RWPE1 (cell line): ENCODE measurements at regions not wholly inside any gene's neighbourhood (a gene's known extent, or its start where the extent isn't known, plus 50 kb on each side); places are given as distances from the start of the nearest gene placed in this dataset.

Experiments
- CTCF ChIA-PET: fragments of 350-600 bp; sonication (Branson Sonifier 250); formaldehyde crosslinking; extraction: SDS; loops from one replicate; lab custom pipeline; 2021; lab: Yijun Ruan, JAX
- POLR2A ChIA-PET: fragments of 400-600 bp; formaldehyde crosslinking; extraction: SDS; loops from one replicate; lab custom pipeline; 2020; ENCODE audit warnings: antibody characterized with exemption; ENCODE audit not compliant: low non-redundant PET; lab: Yijun Ruan, JAX
- DNase-seq: peaks from one replicate; pipeline ENCODE4 v3.0.0; 2012; ENCODE audit warnings: low spot score
- H3K27ac ChIP-seq: fragments of 450-650 bp; 2 replicates; pipeline ENCODE4 v1.5.1; 2017
- CTCF ChIP-seq: fragments of 450-650 bp; conservative IDR thresholded peaks from 2 replicates; pipeline ENCODE4 v1.5.1; 2017; ENCODE audit warnings: low read depth, mild to moderate bottlenecking

- CTCF ChIA-PET: no interaction called here
- DNase-seq: no peak
- no peak overlapping the region for H3K27ac ChIP-seq
- TF ChIP-seq CTCF: no peak
- POLR2A ChIA-PET: no interaction called here
Measured at GRCh38 chr4:24195991-24196736, 306.3 kb upstream of the PPARGC1A start.

GRCh38 chr4:24192018-24192641, 302.3 kb upstream of the PPARGC1A start:
- ChIA-PET POLR2A (interaction anchor here (0.6 kb wide), 1 partner anchor 262 kb away, joined by 3 read pairs; no protein-coding TSS in a partner anchor), CTCF (no interaction called here)
- no peak overlapping the region for H3K27ac ChIP-seq
- DNase-seq: no peak
- no peak for TF ChIP-seq CTCF

GRCh38 chr4:24190761-24191695, 301.2 kb upstream of the PPARGC1A start:
- no peak for TF ChIP-seq CTCF
- ChIA-PET CTCF (interaction anchor here (0.5 to 0.7 kb wide), 2 partner anchors 58 to 229 kb away, joined by 3 read pairs; no protein-coding TSS in a partner anchor), POLR2A (no interaction called here)
- no peak for DNase-seq
- no peak overlapping the region for H3K27ac ChIP-seq

- no peak for DNase-seq
- CTCF ChIA-PET: no interaction called here
- no peak for TF ChIP-seq CTCF
- no peak overlapping the region for H3K27ac ChIP-seq
- POLR2A ChIA-PET: no interaction called here
Measured at GRCh38 chr4:24188459-24188858, 298.6 kb upstream of the PPARGC1A start.

- no peak for TF ChIP-seq CTCF
- ChIA-PET CTCF (no interaction called here), POLR2A (no interaction called here)
- no peak overlapping the region for H3K27ac ChIP-seq
- no peak for DNase-seq
Measured at GRCh38 chr4:24186466-24186865, 296.6 kb upstream of the PPARGC1A start.

GRCh38 chr4:24181005-24181404, 291.2 kb upstream of the PPARGC1A start:
- ChIA-PET POLR2A (no interaction called here), CTCF (no interaction called here)
- DNase-seq: no peak
- TF ChIP-seq CTCF: no peak
- H3K27ac ChIP-seq: no peak overlapping the region
